GM12878 (cell line): ENCODE measurements at regions not wholly inside any gene's neighbourhood (a gene's known extent, or its start where the extent isn't known, plus 50 kb on each side); places are given as distances from the start of the nearest gene placed in this dataset.

ENCODE experiments used
- ATAC-seq: fragments of 200-7000 bp; cut with Tn5 transposase; 3 replicates; pipeline ENCODE4 v1.9.1; 2020; ENCODE audit warnings: mild to moderate bottlenecking, moderate library complexity
- BruUV-seq: library from RNA; stranded (reverse); fragments of 400-500 nt; replicated peaks from 2 replicates; lab custom pipeline; 2021; lab: Mats Ljungman, UMichigan
- CTCF ChIA-PET: fragments of 300-600 bp; sonication (Branson Sonifier 250); formaldehyde crosslinking; extraction: SDS; loops from one replicate; lab custom pipeline; 2021; ENCODE audit warnings: inconsistent platforms; lab: Yijun Ruan, JAX
- POLR2A ChIA-PET: fragments of 350-600 bp; formaldehyde crosslinking; extraction: SDS; loops from one replicate; lab custom pipeline; 2021; ENCODE audit warnings: inconsistent platforms; lab: Charles Lee
- RAD21 ChIA-PET: fragments of 300-600 bp; sonication (Branson Sonifier 250); formaldehyde crosslinking; loops from one replicate; lab custom pipeline; 2023; ENCODE audit warnings: antibody characterized with exemption; ENCODE audit not compliant: unreplicated experiment; lab: Charles Lee
- SMC1A ChIA-PET: fragments of 300-600 bp; sonication (Branson Sonifier 250); formaldehyde crosslinking; loops from one replicate; lab custom pipeline; 2023; ENCODE audit not compliant: unreplicated experiment, uncharacterized antibody; lab: Charles Lee
- DNase-seq: peaks from one replicate; pipeline ENCODE4 v3.0.0-alpha.2; 2011; ENCODE audit warnings: low read depth, low spot score
- FAIRE-seq: peaks from 3 replicates; lab custom pipeline; 2011; peaks lifted over from hg19 to GRCh38; lab: Jason Lieb, UNC
- H2AFZ ChIP-seq: 2 replicates; pipeline ENCODE4 v1.6.0; 2011; ENCODE audit warnings: low read depth, low read length, control low read depth; ENCODE audit not compliant: control insufficient read depth
- H3K27ac ChIP-seq: 2 replicates; pipeline ENCODE4 v1.5.1; 2011; ENCODE audit warnings: control low read depth; ENCODE audit not compliant: control insufficient read depth, insufficient read depth
- H3K27me3 ChIP-seq, 2 experiments: replicated peaks in 1 of 2; 2 replicates each; pipeline versions ENCODE4 v1.6.0 to v1.6.1; 2011; ENCODE audit warnings: low read length in 1 of 2; ENCODE audit not compliant: control insufficient read depth in 2 of 2, insufficient read depth in 2 of 2
- H3K36me3 ChIP-seq, 2 experiments: 2 replicates each; pipeline ENCODE4 v1.5.1; 2011; ENCODE audit warnings: low read length in 1 of 2; ENCODE audit not compliant: control insufficient read depth in 2 of 2, insufficient read depth in 2 of 2
- H3K4me1 ChIP-seq: 2 replicates; pipeline ENCODE4 v1.6.1; 2011; ENCODE audit warnings: mild to moderate bottlenecking, low read length, moderate library complexity, mixed read lengths; ENCODE audit not compliant: control insufficient read depth, insufficient read depth
- H3K4me2 ChIP-seq: 2 replicates; pipeline ENCODE4 v1.6.0; 2011; ENCODE audit warnings: control low read depth; ENCODE audit not compliant: control insufficient read depth, insufficient read depth
- H3K4me3 ChIP-seq: fragments of 200-600 bp; sonication (generic); 2 replicates; pipeline ENCODE4 v1.5.1; 2016
- H3K79me2 ChIP-seq: 2 replicates; pipeline ENCODE4 v1.6.0; 2011; ENCODE audit warnings: low read length; ENCODE audit not compliant: control insufficient read depth, insufficient read depth
- H3K9ac ChIP-seq: 2 replicates; pipeline ENCODE4 v1.8.0; 2011; ENCODE audit warnings: low read length, control low read depth, mixed read lengths; ENCODE audit not compliant: control insufficient read depth, insufficient read depth
- H3K9me3 ChIP-seq: replicated peaks from 3 replicates; pipeline ENCODE4 v1.5.1; 2011; ENCODE audit warnings: mild to moderate bottlenecking, low read length; ENCODE audit not compliant: control insufficient read depth, insufficient read depth
- H4K20me1 ChIP-seq: 2 replicates; pipeline ENCODE4 v1.6.0; 2011; ENCODE audit not compliant: control insufficient read depth, insufficient read depth
- HCFC1 ChIP-seq: fragments of 150-350 bp; IDR thresholded peaks from 2 replicates; pipeline ENCODE4 v1.6.1; 2014; ENCODE audit warnings: low read length
- KLF5 ChIP-seq: fragments of 450-650 bp; IDR thresholded peaks from 2 replicates; pipeline ENCODE4 v1.6.1; 2014; ENCODE audit warnings: mild to moderate bottlenecking; ENCODE audit not compliant: partially characterized antibody
- LARP7 ChIP-seq: fragments of 450-650 bp; IDR thresholded peaks from 2 replicates; pipeline ENCODE4 v1.6.1; 2017; ENCODE audit warnings: mild to moderate bottlenecking
- NFIC ChIP-seq: IDR thresholded peaks from 2 replicates; pipeline ENCODE4 v1.6.1; 2012; ENCODE audit warnings: low read depth, mild to moderate bottlenecking, inconsistent platforms, low read length, moderate library complexity
- RAD21 ChIP-seq: IDR thresholded peaks from 2 replicates; pipeline ENCODE4 v1.6.1; 2011; ENCODE audit warnings: mild to moderate bottlenecking, low read depth, low read length, moderate library complexity; ENCODE audit not compliant: insufficient read depth
- SMAD5 ChIP-seq: IDR thresholded peaks from 2 replicates; pipeline ENCODE4 v1.6.1; 2016; ENCODE audit warnings: antibody characterized with exemption, low read depth
- SUPT20H ChIP-seq: IDR thresholded peaks from 2 replicates; pipeline ENCODE4 v1.6.1; 2011; ENCODE audit warnings: low read depth, mild to moderate bottlenecking, low read length, moderate library complexity, borderline replicate concordance; ENCODE audit not compliant: control insufficient read depth
- TCF12 ChIP-seq: IDR thresholded peaks from 2 replicates; pipeline ENCODE4 v1.6.1; 2011; ENCODE audit warnings: low read depth, mild to moderate bottlenecking, low read length
- ZNF384 ChIP-seq: IDR thresholded peaks from 2 replicates; pipeline ENCODE4 v1.6.1; 2012; ENCODE audit warnings: low read depth, mild to moderate bottlenecking, low read length, improper control_type of control experiment, borderline replicate concordance
- ZSCAN29 ChIP-seq: fragments of 450-650 bp; IDR thresholded peaks from 2 replicates; pipeline ENCODE4 v1.6.1; 2017; ENCODE audit warnings: mild to moderate bottlenecking, moderate library complexity
- WGBS: methylation state at CpG from one replicate; pipeline ENCODE4 v1.1.6; 2016; ENCODE audit warnings: low lambda C conversion rate; ENCODE audit not compliant: insufficient replicate concordance, insufficient coverage; ENCODE audit errors: missing lambda C conversion rate; 5-methylcytosine and 5-hydroxymethylcytosine counted together
- in situ Hi-C: fragments of 300-500 bp; cut with MboI; formaldehyde crosslinking; loops from 9 replicates; pipeline ENCODE4 v1.14.3; 2018; ENCODE audit warnings: mixed read lengths
- intact Hi-C: fragments of 100-400 bp; cut with micrococcal nuclease; formaldehyde crosslinking; loops from one replicate; pipeline ENCODE4 v1.14.2; 2022; ENCODE audit not compliant: unreplicated experiment
- TF ChIP-seq, protein P1 (sequence below), 3 experiments: IDR thresholded peaks in 2 of 3; conservative IDR thresholded peaks in 1 of 3; 2 replicates each; pipeline ENCODE4 v1.5.1; 2011; ENCODE audit warnings: low read depth in 3 of 3, low read length in 3 of 3, mild to moderate bottlenecking in 3 of 3, control low read depth in 2 of 3, moderate library complexity in 2 of 3, inconsistent platforms in 1 of 3, mixed read lengths in 1 of 3; ENCODE audit not compliant: control insufficient read depth in 2 of 3, insufficient read depth in 1 of 3; ENCODE audit errors: extremely low read depth in 1 of 3

DNA sequence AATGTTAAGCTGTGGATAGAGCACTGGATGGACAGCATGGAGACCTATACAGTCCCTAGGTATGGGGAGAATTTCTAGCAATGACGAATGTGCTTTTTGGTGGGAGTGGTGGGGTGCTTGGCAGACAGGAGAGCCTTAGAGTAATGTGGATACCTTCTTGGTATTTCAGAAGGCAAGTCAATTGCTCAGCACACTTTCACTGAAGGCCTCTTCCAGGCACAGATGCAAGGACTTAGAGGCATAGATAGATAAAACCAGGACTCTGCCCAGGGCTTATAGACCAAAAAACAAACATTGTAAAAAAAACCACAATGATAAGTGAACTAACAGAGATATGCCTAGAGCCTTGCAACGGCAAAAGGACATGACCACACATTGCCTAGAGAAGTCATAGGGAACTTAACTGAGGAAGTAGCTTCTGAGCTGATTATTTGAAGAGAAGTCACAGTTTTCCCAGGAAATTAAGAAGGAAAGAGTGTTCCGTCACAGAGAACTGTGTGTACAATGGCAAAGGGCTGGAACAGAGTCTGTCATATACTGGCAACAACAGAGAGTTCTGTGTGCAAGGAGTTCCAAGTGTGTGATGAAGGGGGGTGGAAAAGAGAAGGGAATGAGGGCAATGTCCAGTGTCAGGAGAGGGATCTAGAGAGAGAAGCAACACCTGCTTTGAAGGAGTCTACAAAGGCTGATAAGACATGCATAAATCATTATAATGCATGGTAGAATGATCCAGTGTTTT, 65.9 kb upstream of the PICALM start:
- SMC1A ChIA-PET: interaction anchor here (1.6 to 1.9 kb wide), 2 partner anchors 10 to 17 kb away, joined by 6 read pairs; no protein-coding TSS in a partner anchor
- no peaks in the 10 kb centered on the region for H4K20me1 ChIP-seq
- H3K4me3 ChIP-seq: no peak overlapping the region
- H3K9me3 ChIP-seq: no peaks in the 10 kb centered on the region
- no peaks in the 10 kb centered on the region for H3K36me3 ChIP-seq
- H3K4me1 ChIP-seq: peaks cover 11% of the 10 kb centered on the region; the same call in 1 of the 2 replicates
- CTCF ChIA-PET: no interaction called here
- H2AFZ ChIP-seq: no peak overlapping the region
- in situ Hi-C loops (no loop called here), intact Hi-C loops (loop anchor here (5.0 kb wide), 1 partner anchor 48 kb away; no protein-coding TSS in a partner anchor)
- 95% methylated on average over 3 of the region's 3 CpGs for WGBS
- TF ChIP-seq LARP7: no peak
- TF ChIP-seq NFIC: no peak
- TF ChIP-seq HCFC1: no peak
- TF ChIP-seq KLF5: no peak
- no peak for TF ChIP-seq SUPT20H
- TF ChIP-seq ZSCAN29: no peak
- no peak for TF ChIP-seq RAD21
- TF ChIP-seq TCF12: no peak
- TF ChIP-seq, protein P1, sequence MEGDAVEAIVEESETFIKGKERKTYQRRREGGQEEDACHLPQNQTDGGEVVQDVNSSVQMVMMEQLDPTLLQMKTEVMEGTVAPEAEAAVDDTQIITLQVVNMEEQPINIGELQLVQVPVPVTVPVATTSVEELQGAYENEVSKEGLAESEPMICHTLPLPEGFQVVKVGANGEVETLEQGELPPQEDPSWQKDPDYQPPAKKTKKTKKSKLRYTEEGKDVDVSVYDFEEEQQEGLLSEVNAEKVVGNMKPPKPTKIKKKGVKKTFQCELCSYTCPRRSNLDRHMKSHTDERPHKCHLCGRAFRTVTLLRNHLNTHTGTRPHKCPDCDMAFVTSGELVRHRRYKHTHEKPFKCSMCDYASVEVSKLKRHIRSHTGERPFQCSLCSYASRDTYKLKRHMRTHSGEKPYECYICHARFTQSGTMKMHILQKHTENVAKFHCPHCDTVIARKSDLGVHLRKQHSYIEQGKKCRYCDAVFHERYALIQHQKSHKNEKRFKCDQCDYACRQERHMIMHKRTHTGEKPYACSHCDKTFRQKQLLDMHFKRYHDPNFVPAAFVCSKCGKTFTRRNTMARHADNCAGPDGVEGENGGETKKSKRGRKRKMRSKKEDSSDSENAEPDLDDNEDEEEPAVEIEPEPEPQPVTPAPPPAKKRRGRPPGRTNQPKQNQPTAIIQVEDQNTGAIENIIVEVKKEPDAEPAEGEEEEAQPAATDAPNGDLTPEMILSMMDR (IDR thresholded peaks at IDR 0.05 in 2 of 3, conservative IDR thresholded peaks at IDR 0.05 in 1 of 3; ENCODE audit: control insufficient read depth in 2 of 3, extremely low read depth in 1 of 3, insufficient read depth in 1 of 3, low read depth in 3 of 3, low read length in 3 of 3): no peak
- TF ChIP-seq ZNF384: no peak
- TF ChIP-seq SMAD5: no peak
- no peak for ATAC-seq
- no peak overlapping the region for H3K4me2 ChIP-seq
- POLR2A ChIA-PET: interaction anchor here (0.9 kb wide), 1 partner anchor 9 kb away, joined by 4 read pairs; no protein-coding TSS in a partner anchor
- H3K79me2 ChIP-seq: no peaks in the 10 kb centered on the region
- H3K9ac ChIP-seq: no peak overlapping the region
- BruUV-seq: no TSS peak
- no peak overlapping the region for H3K27ac ChIP-seq
- no peaks in the 10 kb centered on the region for H3K27me3 ChIP-seq
- no peak for DNase-seq
- RAD21 ChIA-PET: no interaction called here
- FAIRE-seq: no peak
